Glomerular visceral epithelial cell (primary cell): ENCODE measurements at regions not wholly inside any gene's neighbourhood (a gene's known extent, or its start where the extent isn't known, plus 50 kb on each side); places are given as distances from the start of the nearest gene placed in this dataset.
"Not testable (repeated sequence)": the region's sequence is repeated elsewhere in the genome, so short reads cannot be mapped to it uniquely, and the experiment has no call there.

ENCODE experiments used
- DNase-seq: peaks from one replicate; pipeline ENCODE4 v3.0.0-alpha.2; 2016; ENCODE audit errors: extremely low spot score

- DNase-seq = no peak
Observed at GRCh38 chrX:106356580-106356979, 188.5 kb downstream of the PWWP3B start.

DNA sequence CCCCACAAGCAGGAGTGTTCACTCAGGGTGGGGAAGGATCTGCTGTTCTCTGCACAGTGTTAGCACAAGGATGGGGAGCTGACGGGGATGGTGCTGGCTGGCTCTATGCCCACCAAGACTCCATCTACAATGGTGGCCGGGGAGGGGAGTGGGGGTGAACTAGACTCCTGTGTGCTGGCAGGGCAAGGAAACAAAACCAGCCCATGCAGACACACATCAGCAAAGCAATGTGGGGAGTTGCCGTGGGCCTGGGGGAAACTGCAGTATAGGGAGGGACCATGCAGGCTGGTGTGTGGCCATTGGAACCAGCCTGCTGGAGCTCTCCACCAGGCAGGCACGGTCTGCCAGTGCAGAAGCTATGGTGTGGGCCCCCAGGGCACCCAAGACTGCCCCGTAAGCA, 195.1 kb downstream of the PWWP3B start:
- DNase-seq = no peak

DNA sequence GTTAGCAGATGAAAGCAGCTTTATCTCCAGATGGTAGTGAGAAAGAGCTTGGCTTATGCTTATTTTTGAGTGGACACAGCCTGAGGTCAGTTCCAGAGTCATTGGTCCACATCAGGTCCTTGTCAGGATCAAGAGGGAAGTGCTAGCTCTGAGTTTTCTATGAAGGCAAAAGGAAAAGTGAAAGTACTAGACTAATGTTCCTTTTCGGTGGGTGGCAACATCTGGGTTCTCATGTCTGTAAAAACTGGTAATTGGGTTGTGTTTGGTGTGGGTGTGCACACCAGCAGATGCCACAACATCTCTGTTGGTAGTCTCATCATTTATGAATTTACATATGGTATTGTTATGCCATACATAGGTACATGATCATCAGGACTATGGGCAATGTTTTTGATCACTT, 210.5 kb downstream of the PWWP3B start:
- DNase-seq = no peak

- no peak for DNase-seq
Observed at GRCh38 chrX:106391284-106391911, 220.4 kb upstream of the RADX start.

DNA sequence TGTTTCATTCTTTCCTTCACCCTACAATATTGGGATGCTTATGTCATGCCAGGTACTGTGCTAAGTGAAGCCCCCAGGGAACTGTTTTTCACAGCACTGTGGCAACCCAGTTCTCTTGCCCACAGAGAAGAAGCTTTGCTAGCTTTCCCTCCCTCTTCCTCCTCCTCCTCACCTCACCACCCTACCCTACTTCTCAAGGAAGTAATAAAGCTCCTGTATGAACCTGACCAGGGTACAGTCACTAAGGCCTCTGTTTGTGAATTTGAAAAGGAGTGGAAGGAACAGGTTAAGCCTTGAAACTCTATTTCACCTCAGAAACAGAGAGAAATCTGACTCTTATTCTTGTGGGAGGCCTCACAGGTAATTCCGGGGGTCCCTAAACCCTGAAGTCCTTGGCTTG, 219.4 kb upstream of the RADX start:
- no peak for DNase-seq

DNA sequence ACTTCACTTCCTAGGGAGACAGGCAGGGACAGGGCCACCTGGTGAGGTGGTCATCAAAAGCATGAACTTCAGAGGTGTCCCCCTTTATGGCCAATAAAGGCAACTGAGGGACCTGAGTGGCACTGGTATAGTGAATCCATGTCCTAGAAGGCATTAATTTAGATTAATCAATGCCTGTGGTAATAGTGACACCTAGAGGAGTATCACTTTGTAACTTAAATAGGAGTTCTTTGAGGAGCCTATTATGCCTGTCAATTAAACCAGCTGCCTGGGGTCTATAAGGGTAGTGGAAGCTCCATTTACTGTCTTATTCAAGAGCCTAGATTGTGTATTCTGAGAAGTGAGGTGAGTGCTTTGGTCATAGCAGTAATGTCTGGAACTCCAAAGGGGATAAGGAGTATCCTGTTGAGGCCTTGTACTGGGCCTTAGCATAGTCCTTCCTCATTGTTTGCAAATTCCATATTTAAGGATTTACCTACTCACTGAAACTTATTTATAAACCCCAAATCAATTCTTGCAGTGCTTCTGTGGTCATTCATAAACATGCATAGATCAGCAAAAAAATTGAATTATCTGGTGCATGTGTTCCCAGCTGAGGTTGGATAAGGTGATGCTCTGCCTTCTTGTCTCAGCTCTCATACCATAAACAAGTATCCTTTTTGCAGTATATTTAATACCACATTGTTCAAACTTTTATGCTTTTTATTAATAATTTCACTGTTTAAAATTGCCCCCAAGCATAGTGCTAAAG, 213.8 kb upstream of the RADX start:
- peak; percentile 0 for DNase-seq

GRCh38 chrX:106401965-106402559, 209.7 kb upstream of the RADX start:
- no peak for DNase-seq

DNA sequence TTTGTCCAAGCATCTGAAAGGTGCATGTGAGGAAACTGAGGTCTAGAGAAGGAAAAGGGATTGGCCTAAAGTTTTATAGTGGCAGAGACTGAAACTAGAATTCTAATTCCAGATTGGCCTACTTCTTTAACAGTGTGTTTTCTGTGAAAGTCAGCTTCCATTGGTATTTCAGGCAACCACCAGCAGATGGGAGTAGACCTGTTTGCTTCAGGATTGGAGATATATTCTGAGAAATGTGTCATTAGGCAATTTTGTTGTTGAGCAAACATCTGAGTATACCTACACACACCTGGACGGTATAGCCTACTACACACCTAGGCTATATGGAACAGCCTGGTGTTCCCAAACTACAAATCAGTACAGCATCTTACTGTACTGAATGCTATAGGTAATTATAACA, 207.3 kb upstream of the RADX start:
- no peak for DNase-seq

DNA sequence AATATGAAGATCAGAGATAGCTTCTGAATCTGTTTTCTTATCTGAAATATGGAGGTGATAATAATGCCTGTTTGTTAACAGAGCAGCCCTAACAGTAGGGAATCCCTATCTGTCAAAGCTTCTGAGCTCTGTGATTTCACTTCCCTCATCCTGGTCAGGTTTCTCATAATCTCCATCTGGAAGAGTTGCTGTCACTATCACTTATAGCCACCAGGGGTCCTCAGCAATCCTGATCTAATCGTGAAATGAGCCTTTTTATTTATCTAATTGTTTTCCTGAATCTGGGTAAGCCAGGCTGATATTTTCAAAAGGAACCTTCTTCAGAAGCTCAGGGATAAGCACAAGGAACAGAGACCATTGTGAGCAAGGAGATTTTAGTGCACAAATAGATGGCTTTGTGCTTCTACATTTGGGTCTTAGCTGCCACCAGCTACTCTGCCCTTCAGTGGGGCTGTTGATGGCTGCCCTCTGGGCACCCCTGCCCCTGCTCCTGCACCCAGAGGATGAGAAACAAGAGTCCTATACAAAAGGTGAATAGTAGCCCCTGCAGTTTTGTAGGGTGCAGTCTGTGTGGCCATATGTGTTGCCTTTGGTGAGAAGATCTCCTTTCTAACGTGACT, 196.4 kb upstream of the RADX start:
- peak; percentile 4 for DNase-seq

GRCh38 chrX:106436691-106437090, 175.1 kb upstream of the RADX start:
- no peak for DNase-seq

DNA sequence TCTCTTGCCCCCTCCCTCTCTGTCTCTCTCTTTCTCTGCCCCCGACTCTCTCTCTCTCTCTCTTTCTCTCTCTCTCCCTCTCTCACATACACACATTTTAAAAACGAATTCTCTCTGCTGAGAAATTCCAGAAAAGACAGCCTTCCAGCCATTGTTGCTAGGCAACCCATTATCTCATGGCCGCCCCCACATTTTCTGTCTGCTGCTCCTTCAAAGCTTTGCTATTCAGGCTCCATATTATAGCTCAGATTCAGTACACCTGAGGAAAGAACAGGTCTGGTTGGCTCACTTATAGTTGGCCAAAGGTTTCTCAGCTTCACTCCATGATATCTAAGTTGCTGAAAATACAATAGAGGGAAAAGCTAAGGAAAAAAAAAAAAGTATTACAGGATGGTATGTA, 174.4 kb upstream of the RADX start:
- DNase-seq = no peak

GRCh38 chrX:106450405-106450804, 161.4 kb upstream of the RADX start:
- DNase-seq = no peak

- no peak for DNase-seq
Observed at GRCh38 chrX:106451933-106452332, 159.8 kb upstream of the RADX start.

- no peak for DNase-seq
Observed at GRCh38 chrX:106454991-106455390, 156.8 kb upstream of the RADX start.

DNA sequence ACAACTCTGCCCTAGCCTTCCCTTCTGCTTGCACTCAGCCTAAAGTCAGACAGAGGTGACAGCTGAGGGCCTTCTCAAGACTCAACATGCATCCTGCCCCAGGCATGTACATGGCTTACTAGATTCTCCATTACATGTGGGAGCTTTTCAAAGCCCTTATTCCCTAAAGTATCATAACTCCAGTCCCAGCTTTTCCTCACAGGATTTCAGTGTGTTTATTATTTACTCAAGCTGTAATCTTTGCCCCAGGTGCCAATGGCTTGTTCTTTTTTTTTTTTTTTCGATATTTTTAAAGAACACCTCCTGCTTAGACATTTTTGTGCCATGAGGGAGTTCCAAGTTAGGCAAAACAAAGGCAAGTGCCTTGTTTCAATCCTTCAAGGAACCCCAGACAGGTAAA, 154.0 kb upstream of the RADX start:
- no peak for DNase-seq

- no peak for DNase-seq
Observed at GRCh38 chrX:106467422-106467821, 144.4 kb upstream of the RADX start.

DNA sequence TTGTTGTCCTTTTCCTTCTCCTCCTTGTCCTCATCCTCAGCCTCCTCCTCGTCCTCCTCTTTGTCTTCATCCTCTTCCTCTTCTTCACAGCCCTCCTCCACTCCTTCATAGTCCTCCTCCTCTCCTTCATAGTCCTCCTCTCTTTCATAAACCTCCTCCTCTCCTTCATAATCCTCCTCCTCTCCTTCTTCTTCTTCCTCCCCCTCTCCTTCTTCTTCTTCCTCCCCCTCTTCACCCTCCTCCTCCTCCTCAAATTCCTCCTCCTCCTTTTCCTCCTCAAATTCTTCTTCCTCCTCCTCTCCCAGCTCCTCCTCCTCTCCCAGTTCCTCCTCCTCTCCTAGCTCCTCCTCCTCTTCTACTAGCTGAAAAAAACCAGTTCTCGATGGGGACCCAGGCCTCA, 143.8 kb upstream of the RADX start:
- DNase-seq = no peak

GRCh38 chrX:106468433-106468832, 143.3 kb upstream of the RADX start:
- no peak for DNase-seq

DNA sequence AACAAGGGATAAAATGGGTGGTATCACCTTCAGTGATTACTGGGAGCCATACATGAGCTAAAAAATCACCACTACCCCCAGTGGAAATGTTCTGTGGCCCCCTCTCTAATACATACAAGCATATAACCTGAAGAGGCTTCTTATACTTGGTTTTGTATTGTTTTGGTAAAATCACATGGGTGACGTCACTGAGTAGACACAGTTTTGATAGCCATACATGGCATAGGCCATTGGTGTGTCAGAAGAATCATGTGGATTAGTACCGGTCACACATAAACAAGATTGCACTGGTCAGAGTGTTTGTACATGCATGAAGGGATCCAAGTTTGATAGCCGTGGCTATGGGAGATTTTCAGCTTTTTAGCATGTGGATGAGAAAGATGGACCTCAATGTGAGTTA, 131.9 kb upstream of the RADX start:
- DNase-seq = no peak

- peak; percentile 46 for DNase-seq
Observed at GRCh38 chrX:106481341-106481740, 130.4 kb upstream of the RADX start.

- DNase-seq = no peak
Observed at GRCh38 chrX:106484233-106484632, 127.5 kb upstream of the RADX start.

DNA sequence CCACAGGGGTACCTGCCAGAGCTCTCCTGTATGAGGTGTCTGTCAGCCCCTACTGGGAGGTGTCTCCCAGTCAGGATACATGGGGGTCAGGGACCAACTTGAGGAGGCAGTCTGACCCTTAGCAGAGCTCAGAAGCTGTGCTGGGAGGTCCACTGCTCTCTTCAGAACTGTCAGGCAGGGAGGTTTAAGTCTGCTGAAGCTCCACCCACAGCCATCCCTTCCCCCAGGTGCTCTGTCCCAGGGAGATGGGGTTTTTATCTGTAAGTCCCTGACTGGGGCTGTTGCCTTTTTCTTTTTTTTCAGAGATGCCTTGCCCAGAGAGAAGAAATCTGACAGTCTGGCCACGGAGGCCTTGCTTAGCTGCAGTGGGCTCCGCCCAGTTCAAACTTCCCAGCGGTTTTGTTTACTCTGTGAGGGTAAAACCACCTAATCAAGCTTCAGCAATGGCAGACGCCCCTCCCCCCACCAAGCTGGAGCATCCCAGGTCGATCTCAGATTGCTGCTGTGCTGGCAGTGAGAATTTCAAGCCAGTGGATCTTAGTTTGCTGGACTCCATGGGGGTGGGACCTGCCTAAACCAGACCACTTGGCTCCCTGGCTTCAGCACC, 118.5 kb upstream of the RADX start:
- not testable (repeated sequence) for DNase-seq
